Ishikawa (cell line): ENCODE measurements at regions not wholly inside any gene's neighbourhood (a gene's known extent, or its start where the extent isn't known, plus 50 kb on each side); places are given as distances from the start of the nearest gene placed in this dataset.

Experiments used
- CEBPB ChIP-seq: IDR thresholded peaks from 2 replicates; pipeline ENCODE4 v1.6.1; 2012
- CREB1 ChIP-seq: IDR thresholded peaks from 2 replicates; pipeline ENCODE4 v1.6.1; 2012; ENCODE audit warnings: low read depth
- EGR1 ChIP-seq: IDR thresholded peaks from 2 replicates; pipeline ENCODE4 v1.6.1; 2012
- EP300 ChIP-seq: IDR thresholded peaks from 2 replicates; pipeline ENCODE4 v1.6.1; 2012; ENCODE audit warnings: borderline replicate concordance
- FOXM1 ChIP-seq: IDR thresholded peaks from 2 replicates; pipeline ENCODE4 v1.6.1; 2012; ENCODE audit warnings: low read depth, borderline replicate concordance
- MAX ChIP-seq: IDR thresholded peaks from 2 replicates; pipeline ENCODE4 v1.6.1; 2012
- NFIC ChIP-seq: IDR thresholded peaks from 2 replicates; pipeline ENCODE4 v1.6.1; 2012
- RAD21 ChIP-seq: IDR thresholded peaks from 2 replicates; pipeline ENCODE4 v1.6.1; 2012; ENCODE audit warnings: low read depth
- REST ChIP-seq: IDR thresholded peaks from 2 replicates; pipeline ENCODE4 v1.6.1; 2012; ENCODE audit warnings: low read depth, mild to moderate bottlenecking
- TAF1 ChIP-seq: IDR thresholded peaks from 2 replicates; pipeline ENCODE4 v1.6.1; 2012; ENCODE audit warnings: low read depth, mild to moderate bottlenecking
- TCF12 ChIP-seq: IDR thresholded peaks from 2 replicates; pipeline ENCODE4 v1.6.1; 2012; ENCODE audit warnings: low read depth
- TEAD4 ChIP-seq: IDR thresholded peaks from 2 replicates; pipeline ENCODE4 v1.6.1; 2012
- USF1 ChIP-seq: IDR thresholded peaks from 2 replicates; pipeline ENCODE4 v1.6.1; 2012
- YY1 ChIP-seq: IDR thresholded peaks from 2 replicates; pipeline ENCODE4 v1.6.1; 2012; ENCODE audit warnings: low read depth
- ZBTB7A ChIP-seq: IDR thresholded peaks from 2 replicates; pipeline ENCODE4 v1.6.1; 2012; ENCODE audit warnings: low read depth

GRCh38 chr9:135198144-135198543, 110.7 kb downstream of the OLFM1 start:
- TF ChIP-seq REST (no peak), USF1 (no peak), EGR1 (no peak), ZBTB7A (no peak), NFIC (no peak), YY1 (no peak), RAD21 (no peak), TAF1 (no peak), EP300 (no peak), CEBPB (no peak), TCF12 (no peak)

GRCh38 chr9:135198586-135199285, 111.3 kb downstream of the OLFM1 start:
- TF ChIP-seq EGR1 (no peak), FOXM1 (no peak), CREB1 (no peak), NFIC (no peak), MAX (no peak), EP300 (no peak), REST (no peak), USF1 (no peak), YY1 (no peak), CEBPB (no peak), TAF1 (no peak), ZBTB7A (no peak), TCF12 (no peak), RAD21 (no peak), TEAD4 (no peak)

- no peak for TF ChIP-seq TAF1
- TF ChIP-seq FOXM1: no peak
- TF ChIP-seq ZBTB7A: no peak
- no peak for TF ChIP-seq EGR1
- TF ChIP-seq EP300: no peak
- no peak for TF ChIP-seq TEAD4
Measured at GRCh38 chr9:135199489-135199888, 112.0 kb downstream of the OLFM1 start.

- TF ChIP-seq MAX: no peak
- no peak for TF ChIP-seq RAD21
- TF ChIP-seq ZBTB7A: no peak
- TF ChIP-seq CEBPB: no peak
- no peak for TF ChIP-seq TCF12
- TF ChIP-seq EGR1: no peak
- TF ChIP-seq REST: no peak
- no peak for TF ChIP-seq YY1
- TF ChIP-seq EP300: no peak
- no peak for TF ChIP-seq CREB1
- TF ChIP-seq TEAD4: no peak
- TF ChIP-seq FOXM1: no peak
- TF ChIP-seq NFIC: no peak
- no peak for TF ChIP-seq USF1
Measured at GRCh38 chr9:135201711-135202110, 114.2 kb downstream of the OLFM1 start.
